ENCODE measurements at regions not wholly inside any gene's neighbourhood (a gene's known extent, or its start where the extent isn't known, plus 50 kb on each side); places are given as distances from the start of the nearest gene placed in this dataset.
"Not testable (repeated sequence)": the region's sequence is repeated elsewhere in the genome, so short reads cannot be mapped to it uniquely, and the experiment has no call there.

- Histone ChIP-seq H3K4me2 (ENCODE audit: low read depth, low read length, poor library complexity, severe bottlenecking) (no peak overlapping the region), H4K20me1 (ENCODE audit: low read depth, low read length) (no peaks in the 10 kb centered on the region), H3K27me3 (ENCODE audit: low read length) (no peaks in the 10 kb centered on the region), H3K9me2 (replicated peaks; ENCODE audit: insufficient read depth, low read length) (no peaks in the 10 kb centered on the region), H3K4me3 (ENCODE audit: insufficient read depth, low read length, poor library complexity, severe bottlenecking) (no peak overlapping the region), H3K27ac (ENCODE audit: low read depth, low read length) (no peak overlapping the region), H3K9me3 (ENCODE audit: insufficient read depth, low read length) (no peaks in the 10 kb centered on the region), H3K36me3 (ENCODE audit: low read length) (no peaks in the 10 kb centered on the region), H3F3A (ENCODE audit: insufficient read depth) (no peaks in the 10 kb centered on the region), H3K79me2 (ENCODE audit: insufficient read depth, low read length) (no peaks in the 10 kb centered on the region), H3K9ac (ENCODE audit: low read length) (no peak overlapping the region), H2AFZ (ENCODE audit: low read depth, low read length, severe bottlenecking) (no peak overlapping the region)
- no peak for TF ChIP-seq CTCF (IDR thresholded peaks at IDR 0.05; ENCODE audit: insufficient read depth, low read length, poor library complexity, severe bottlenecking)
- no peak for TF ChIP-seq EZH2phosphoT487 (conservative IDR thresholded peaks at IDR 0.05; ENCODE audit: low read length)
Observed at GRCh38 chr3:159675285-159675684, 313.4 kb upstream of the IL12A start.

GRCh38 chr3:159679900-159680299 lies 308.7 kb upstream of the IL12A start:
- Histone ChIP-seq H3K4me3 (ENCODE audit: insufficient read depth, low read length, poor library complexity, severe bottlenecking) (no peak overlapping the region), H2AFZ (ENCODE audit: low read depth, low read length, severe bottlenecking) (no peak overlapping the region), H3K79me2 (ENCODE audit: insufficient read depth, low read length) (no peaks in the 10 kb centered on the region), H3K4me2 (ENCODE audit: low read depth, low read length, poor library complexity, severe bottlenecking) (no peak overlapping the region), H3K36me3 (ENCODE audit: low read length) (no peaks in the 10 kb centered on the region), H3K27ac (ENCODE audit: low read depth, low read length) (no peak overlapping the region), H3F3A (ENCODE audit: insufficient read depth) (no peaks in the 10 kb centered on the region), H3K27me3 (ENCODE audit: low read length) (no peaks in the 10 kb centered on the region), H3K9me2 (replicated peaks; ENCODE audit: insufficient read depth, low read length) (no peaks in the 10 kb centered on the region), H3K9ac (ENCODE audit: low read length) (no peak overlapping the region), H3K9me3 (ENCODE audit: insufficient read depth, low read length) (no peaks in the 10 kb centered on the region), H4K20me1 (ENCODE audit: low read depth, low read length) (no peaks in the 10 kb centered on the region)
- no peak for TF ChIP-seq CTCF (IDR thresholded peaks at IDR 0.05; ENCODE audit: insufficient read depth, low read length, poor library complexity, severe bottlenecking)
- TF ChIP-seq EZH2phosphoT487 (conservative IDR thresholded peaks at IDR 0.05; ENCODE audit: low read length), result no peak

GRCh38 chr3:159681717-159682116 lies 306.9 kb upstream of the IL12A start:
- H3K27me3 ChIP-seq (ENCODE audit: low read length); H4K20me1 ChIP-seq (ENCODE audit: low read depth, low read length); H3K4me2 ChIP-seq (ENCODE audit: low read depth, low read length, poor library complexity, severe bottlenecking); H3K9me3 ChIP-seq (ENCODE audit: insufficient read depth, low read length); H3K27ac ChIP-seq (ENCODE audit: low read depth, low read length); H3K79me2 ChIP-seq (ENCODE audit: insufficient read depth, low read length); H3K36me3 ChIP-seq (ENCODE audit: low read length); H3F3A ChIP-seq (ENCODE audit: insufficient read depth); H3K9me2 ChIP-seq (replicated peaks; ENCODE audit: insufficient read depth, low read length); H2AFZ ChIP-seq (ENCODE audit: low read depth, low read length, severe bottlenecking); H3K9ac ChIP-seq (ENCODE audit: low read length); H3K4me3 ChIP-seq (ENCODE audit: insufficient read depth, low read length, poor library complexity, severe bottlenecking): not testable (repeated sequence)

- H3K27ac ChIP-seq (ENCODE audit: low read depth, low read length), result no peak overlapping the region
- no peaks in the 10 kb centered on the region for H3K27me3 ChIP-seq (ENCODE audit: low read length)
- H3K79me2 ChIP-seq (ENCODE audit: insufficient read depth, low read length), result no peaks in the 10 kb centered on the region
- no peak overlapping the region for H3K9ac ChIP-seq (ENCODE audit: low read length)
- H3K9me2 ChIP-seq (replicated peaks; ENCODE audit: insufficient read depth, low read length), result no peaks in the 10 kb centered on the region
- no peak for TF ChIP-seq EZH2phosphoT487 (conservative IDR thresholded peaks at IDR 0.05; ENCODE audit: low read length)
- no peak for TF ChIP-seq CTCF (IDR thresholded peaks at IDR 0.05; ENCODE audit: insufficient read depth, low read length, poor library complexity, severe bottlenecking)
- H3K4me3 ChIP-seq (ENCODE audit: insufficient read depth, low read length, poor library complexity, severe bottlenecking), result no peak overlapping the region
- H3K4me2 ChIP-seq (ENCODE audit: low read depth, low read length, poor library complexity, severe bottlenecking), result no peak overlapping the region
- H3K9me3 ChIP-seq (ENCODE audit: insufficient read depth, low read length), result no peaks in the 10 kb centered on the region
- no peaks in the 10 kb centered on the region for H3K36me3 ChIP-seq (ENCODE audit: low read length)
- H2AFZ ChIP-seq (ENCODE audit: low read depth, low read length, severe bottlenecking), result no peak overlapping the region
- H4K20me1 ChIP-seq (ENCODE audit: low read depth, low read length), result no peaks in the 10 kb centered on the region
- no peaks in the 10 kb centered on the region for H3F3A ChIP-seq (ENCODE audit: insufficient read depth)
Observed at GRCh38 chr3:159685801-159686200, 302.8 kb upstream of the IL12A start.

Measured in SU-DHL-6 (cell line).